ENCODE measurements at regions not wholly inside any gene's neighbourhood (a gene's known extent, or its start where the extent isn't known, plus 50 kb on each side); places are given as distances from the start of the nearest gene placed in this dataset.
"Not testable (repeated sequence)": the region's sequence is repeated elsewhere in the genome, so short reads cannot be mapped to it uniquely, and the experiment has no call there.

DNA sequence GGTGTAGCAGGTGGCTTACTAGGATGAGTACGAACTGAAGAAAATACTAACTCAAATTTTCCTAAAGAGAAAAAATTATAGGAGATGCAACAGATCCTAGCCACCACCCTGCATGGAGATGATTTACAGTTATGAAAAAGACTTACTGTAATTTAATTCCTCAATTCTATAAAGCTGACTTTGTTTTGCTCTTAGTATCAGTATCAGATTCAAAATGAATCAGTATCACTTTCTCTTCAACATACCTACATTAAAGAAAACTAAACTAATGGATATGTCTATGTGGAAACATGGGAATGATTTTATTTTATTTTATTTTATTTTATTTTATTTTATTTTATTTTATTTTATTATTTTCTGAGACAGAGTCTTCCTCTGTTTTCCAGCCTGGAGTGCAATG is 525.8 kb downstream of the NLGN4X start:
- no peak for DNase-seq (ENCODE audit: low spot score)

DNA sequence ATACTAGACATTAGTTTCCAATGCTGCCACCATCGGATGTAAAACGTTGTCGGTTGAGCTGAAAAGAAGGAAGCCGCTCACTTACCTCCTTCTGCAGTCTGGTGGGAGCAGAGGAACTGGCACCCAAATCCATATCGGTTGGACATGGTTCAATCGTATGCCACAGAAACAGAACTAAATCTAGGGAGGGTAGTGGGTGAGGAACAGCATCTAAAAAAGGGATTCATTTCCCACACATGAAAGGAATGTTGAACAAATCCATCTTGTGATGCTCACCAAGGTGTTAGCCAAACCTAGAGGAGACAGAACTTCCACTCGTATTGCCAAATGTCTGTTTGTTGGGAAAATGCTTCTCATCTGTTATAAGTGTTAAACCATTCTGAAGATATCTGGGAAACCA is 532.7 kb downstream of the NLGN4X start:
- no peak for DNase-seq (ENCODE audit: low spot score)

DNA sequence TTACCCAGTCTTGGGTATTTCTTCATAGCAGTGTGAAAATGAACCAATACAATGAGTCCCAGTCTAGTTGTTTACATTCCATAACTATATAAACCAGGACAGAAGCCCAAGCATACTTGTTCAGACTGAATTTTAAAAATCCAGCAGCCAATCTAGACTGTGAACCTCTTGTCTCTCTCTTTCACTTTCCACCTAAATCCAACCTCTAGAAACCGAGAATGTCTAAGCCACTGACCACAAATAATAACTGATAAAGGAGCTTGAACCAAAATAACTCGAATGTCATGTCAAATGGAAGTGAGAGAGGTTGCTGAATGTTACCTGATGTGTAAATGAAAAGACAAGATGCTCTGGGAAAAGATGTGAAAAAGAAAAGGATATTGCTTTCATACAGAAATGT is 544.7 kb downstream of the NLGN4X start:
- no peak for DNase-seq (ENCODE audit: low spot score)

DNA sequence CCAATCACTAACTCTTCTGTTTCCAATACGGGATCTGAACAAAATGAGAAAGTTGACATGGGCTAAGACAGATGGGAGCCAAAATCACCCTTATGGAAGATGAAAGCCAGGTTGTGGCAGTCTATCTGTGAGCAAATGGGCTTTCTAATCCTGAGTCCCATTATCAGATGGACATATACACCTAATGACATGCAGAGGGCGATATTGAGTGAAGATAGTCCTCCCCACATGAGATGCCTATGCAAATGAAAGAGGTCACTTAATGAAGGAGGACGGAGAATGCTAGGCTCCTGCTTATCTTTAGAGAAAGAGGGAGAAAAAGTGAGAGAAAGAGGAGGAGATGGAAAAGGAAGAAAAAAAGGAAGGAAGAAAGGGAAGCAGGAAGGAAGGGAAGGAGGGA is 547.5 kb downstream of the NLGN4X start:
- no peak for DNase-seq (ENCODE audit: low spot score)

DNA sequence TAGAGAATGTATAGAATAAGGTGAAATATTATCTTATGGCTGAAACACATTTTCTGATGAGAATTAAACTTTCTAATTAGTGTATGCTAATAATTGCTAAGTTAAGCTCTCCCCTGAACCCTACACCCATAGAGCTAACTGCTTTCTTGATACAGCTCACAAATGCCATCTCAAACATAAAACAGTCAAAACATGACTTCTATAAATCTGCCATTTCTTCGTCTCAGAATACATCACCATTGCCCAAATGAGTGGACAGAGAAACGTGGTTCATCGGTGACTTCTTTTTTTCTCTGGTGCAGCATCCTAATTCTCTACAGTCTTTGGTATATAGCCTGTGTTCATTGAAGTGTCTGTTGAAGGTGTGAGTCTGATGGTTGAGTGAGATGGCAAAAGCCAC is 554.6 kb downstream of the NLGN4X start:
- no peak for DNase-seq (ENCODE audit: low spot score)

DNA sequence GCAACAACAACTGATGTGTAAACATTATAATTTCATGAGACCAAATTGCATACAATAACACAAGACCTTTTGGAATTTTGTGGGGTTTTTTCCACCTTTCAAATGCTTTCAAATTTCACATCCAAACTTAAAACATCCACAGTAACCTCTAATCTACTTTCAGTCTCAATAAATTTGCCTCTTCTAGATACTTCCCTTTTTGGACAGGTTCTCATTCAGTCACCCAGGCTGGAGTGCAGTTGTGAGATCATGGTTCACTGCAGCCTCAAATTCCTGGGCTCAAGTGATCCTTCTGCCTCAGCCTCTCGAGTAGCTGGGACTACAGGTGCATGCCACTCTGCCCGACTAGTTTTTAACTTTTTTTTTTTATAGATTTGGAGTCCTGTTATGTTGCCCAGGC is 556.6 kb downstream of the NLGN4X start:
- no peak for DNase-seq (ENCODE audit: low spot score)

DNA sequence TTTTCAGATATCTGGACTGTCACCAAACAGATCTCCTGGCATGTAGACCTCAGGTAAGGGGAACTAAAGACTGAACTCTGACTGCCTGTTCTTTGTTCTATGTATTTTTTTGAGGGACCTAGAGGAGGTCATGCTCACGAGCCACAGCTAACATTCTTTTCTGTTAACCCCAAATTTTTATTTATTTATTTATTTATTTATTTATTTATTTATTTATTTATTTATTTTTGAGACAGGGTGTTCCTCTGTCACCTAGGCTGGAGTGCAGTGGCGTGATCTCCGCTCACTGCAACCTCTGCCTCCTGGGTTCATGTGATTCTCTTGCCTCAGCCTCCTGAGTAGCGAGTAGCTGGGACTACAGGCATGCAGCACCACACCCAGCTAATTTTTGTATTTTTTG is 562.0 kb downstream of the NLGN4X start:
- not testable (repeated sequence) for DNase-seq (ENCODE audit: low spot score)

DNA sequence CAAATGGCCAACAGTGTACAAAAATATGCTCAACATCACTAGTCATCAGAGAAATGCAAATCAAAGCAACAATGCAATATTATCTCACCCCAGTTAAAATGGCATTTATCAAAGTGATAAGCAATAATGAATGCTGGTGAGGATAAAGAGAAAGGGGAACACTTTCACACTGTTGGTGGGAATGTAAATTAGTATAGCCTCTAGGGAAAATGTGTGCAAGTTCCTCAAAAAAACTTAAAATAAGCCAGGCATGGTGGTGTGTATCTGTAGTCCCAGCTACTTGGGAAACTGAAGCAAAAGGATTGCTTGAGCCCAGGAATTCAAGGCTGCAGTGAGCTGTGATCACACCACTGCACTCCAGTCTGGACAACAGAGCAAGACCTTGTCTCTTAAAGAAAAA is 572.1 kb downstream of the NLGN4X start:
- no peak for DNase-seq (ENCODE audit: low spot score)

DNA sequence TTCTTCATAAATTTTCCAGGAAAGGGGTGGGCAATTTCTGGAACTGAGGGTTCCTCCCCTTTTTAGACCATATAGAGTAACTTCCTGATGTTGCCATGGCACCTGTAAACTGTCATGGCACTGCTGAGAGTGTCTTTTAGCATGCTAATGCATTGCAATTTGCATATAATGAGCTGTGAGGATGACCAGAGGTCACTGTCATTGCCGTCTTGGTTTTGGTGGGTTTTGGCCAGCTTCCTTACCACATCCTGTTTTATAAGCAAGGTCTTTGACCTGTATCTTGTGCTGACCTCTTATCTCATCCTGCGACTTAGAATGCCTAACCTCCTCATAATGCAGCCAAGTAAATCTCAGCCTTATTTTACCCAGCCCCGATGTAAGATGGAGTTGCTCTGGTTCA is 577.8 kb downstream of the NLGN4X start:
- no peak for DNase-seq (ENCODE audit: low spot score)

DNA sequence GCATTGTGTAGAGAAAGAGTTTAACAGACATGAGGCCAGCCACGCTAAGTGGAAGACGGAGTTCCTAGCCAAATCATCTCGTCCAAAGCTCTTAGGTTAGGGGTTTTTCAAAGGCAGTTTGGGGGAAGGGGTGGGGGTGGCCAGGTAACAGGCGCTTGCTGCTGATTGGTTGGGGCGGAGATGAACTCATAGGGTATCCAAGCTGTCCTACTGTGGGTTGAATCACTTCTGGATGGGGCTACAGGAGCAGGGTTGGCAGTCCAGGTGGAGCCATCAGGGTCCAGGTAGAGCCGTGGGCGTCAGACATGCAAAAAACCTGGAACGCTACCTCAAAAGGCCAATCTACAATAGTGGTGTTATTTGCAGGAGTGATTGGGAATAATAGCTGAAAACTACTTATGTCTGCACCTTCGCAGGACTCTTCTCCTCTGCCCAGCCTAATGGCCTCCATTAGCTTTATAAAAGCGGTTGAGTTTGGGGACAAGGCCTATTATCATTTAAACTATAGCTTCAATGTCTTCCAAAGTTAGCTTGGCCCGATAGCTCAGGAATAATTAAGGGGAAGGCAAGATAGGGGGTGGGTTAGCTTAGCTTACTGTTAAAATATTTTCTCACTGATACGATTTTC is 579.6 kb downstream of the NLGN4X start:
- DNase-seq (ENCODE audit: low spot score), result no peak

DNA sequence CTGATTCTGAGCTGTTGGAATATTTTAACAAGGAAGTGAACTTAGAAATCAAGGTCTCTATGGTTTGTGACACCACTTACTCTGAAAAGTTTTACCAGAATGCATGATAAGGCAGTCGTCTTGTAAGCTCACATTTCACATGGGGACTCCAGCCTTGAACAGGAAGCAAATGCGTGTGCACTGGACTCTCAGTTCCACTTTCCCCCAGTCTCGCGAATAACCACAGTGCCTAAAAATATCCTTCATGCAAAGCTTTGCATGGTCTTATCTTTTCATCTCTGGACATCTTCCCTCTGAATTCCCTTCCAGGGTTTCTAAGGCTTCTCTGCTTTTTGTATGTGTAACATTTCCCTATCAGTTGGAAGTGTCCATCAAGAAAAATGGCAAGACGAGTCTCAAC is 581.8 kb downstream of the NLGN4X start:
- peak; percentile 11 for DNase-seq (ENCODE audit: low spot score)

DNA sequence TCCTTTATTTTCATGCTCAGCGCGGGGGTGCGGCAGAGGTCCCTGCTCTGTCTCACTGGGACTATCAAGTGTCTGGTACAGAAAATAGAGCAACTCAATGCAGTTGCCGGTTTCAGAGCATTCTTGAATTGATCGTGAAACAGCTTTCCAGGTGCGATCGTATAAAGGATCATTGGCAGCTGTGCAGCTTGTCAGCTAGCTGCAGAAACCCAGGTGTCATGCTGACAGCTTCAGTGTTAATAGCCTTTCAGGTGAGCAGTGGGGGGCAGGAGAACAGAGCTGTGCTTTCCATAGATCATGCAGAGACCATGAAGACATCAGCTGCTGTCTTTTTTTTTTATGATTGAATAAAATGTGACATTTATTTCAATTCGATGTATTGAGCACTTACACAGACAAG is 583.9 kb downstream of the NLGN4X start:
- DNase-seq (ENCODE audit: low spot score), result no peak

DNA sequence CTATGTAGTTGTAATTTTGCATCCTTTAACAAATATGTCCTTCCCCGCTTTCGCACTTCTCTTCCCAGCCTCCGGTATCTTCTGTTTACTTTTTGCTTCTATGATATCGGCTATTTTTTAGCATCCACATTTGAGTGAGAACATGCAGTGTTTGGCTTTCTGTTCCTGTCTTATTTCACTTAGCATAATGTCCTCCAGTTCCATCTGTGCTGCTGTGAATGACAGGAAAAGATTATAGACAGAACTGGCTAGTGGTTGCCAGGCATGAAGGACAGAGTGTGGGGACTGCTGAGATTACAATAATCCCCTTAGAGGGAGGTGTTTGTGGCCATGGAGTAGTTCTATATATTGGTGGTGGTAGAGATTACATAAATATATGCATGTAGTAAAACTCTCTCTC is 588.6 kb downstream of the NLGN4X start:
- DNase-seq (ENCODE audit: low spot score), result no peak

DNA sequence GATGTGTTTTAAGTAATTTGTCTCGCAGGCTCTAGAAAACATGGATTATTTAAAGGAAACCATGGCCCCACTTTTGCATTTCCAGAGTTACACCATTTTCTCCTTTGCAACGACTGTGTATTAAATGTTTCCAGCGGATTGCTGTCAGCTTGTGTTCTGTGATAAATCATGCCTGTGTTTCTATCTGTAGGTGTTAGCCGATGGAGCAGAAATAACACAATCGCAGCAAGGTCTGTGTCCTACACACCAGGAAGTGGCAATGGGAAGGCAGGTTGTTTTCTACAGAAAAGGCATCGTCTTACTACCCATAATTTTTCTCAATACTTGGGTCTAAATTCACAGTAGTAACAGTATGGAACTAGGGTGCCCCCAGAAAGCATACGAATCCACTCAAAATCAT is 590.1 kb downstream of the NLGN4X start:
- no peak for DNase-seq (ENCODE audit: low spot score)

DNA sequence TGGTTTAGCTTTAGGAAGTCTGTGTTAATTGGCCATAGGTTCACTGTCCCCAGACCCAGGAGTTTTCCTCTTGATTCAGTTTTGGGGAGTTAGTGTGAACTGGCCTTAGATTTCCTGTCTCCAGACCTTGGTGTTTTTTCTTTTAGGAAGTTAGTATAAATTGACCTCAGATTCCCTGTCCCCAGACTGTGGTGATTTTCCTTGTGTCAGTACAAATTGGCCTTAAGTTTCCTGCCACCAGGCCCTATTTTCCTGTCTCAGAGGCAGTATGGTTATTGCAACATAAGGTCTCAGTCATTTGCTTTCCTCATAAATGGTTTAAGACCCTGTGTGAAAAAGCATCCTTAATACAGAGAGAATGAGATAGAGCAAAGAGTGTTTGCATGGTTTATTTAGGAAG is 595.8 kb downstream of the NLGN4X start:
- no peak for DNase-seq (ENCODE audit: low spot score)

DNA sequence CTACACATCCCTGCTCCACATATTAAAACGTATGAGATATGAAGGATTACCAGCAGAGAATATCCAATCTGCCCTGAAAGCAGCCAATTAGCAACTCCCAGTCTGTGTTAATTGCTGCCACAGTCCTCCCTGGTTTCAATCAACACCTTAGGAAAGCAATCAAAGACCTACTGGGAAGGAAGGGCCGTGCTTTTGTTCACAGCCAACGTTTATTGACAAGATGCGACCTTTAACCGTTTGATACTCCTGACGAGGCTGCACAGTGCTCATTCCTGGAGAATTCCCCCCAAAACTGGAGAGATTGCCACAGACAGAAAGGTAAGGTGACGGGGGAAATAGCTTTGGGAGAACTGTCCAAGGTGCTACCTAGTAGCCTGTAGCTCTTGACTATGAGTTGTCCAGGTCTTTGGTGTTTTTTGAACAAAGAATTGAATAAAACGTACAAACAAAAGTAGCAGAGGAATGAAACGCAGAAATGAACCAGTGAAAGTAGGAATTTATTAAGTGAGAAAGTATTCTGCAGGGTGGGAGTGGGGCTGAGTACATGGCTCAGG is 596.5 kb downstream of the NLGN4X start:
- DNase-seq (ENCODE audit: low spot score), result no peak

DNA sequence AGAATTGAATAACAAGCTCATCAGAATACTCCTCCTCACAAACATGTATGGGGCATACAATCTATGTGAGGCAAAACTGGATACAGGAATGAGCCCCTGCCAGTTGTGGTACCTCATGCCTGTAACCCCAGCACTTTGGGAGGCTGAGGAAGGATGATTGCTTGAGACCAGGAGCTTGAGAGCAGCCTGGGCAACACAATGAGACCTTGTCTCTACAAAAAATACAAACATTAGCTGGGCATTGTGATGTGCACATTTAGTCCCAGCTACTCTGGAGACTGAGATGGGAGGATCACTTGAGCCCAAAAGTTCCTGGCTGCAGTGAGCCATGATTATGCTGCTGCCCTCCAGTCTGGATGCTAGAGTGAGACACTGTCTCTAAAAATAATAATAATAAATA is 611.0 kb downstream of the NLGN4X start:
- no peak for DNase-seq (ENCODE audit: low spot score)

DNA sequence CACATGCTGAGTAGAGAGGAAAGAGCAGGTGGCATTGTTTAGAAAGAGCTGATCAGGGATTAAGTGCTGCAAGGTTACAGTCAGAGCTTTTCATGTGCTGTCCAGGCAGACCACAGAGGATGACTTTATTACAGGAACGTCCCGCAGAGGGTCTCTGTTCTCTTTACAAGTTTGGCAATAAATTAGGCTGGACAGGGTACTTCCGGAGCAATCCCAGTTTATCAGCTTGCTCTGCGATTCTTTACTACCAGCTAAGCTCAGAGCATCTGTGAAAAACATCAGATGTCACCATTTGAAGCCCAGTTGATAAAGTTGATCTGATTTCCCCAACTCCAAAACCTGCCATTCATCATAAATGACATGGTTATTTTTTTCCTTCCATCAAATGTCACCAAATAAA is 633.1 kb downstream of the NLGN4X start:
- no peak for DNase-seq (ENCODE audit: low spot score)

DNA sequence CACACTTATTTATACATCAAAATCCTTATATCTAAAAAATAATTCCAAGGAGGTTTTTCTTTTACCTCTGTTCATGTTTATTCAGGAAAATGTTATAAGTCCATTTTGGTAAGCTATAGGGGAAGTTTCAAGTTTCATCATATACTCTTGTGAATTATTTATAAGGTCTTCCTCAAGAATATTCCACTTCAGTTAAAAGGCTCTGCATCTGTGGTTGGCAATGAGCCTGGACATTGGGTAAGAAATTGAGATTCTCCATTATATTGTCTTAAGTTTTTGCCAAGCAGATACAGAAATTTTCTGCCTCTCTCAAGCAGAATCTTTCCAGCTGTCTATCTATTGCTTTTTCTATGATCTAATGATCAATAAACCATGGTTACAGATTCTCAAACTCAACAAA is 641.9 kb downstream of the NLGN4X start:
- no peak for DNase-seq (ENCODE audit: low spot score)

DNA sequence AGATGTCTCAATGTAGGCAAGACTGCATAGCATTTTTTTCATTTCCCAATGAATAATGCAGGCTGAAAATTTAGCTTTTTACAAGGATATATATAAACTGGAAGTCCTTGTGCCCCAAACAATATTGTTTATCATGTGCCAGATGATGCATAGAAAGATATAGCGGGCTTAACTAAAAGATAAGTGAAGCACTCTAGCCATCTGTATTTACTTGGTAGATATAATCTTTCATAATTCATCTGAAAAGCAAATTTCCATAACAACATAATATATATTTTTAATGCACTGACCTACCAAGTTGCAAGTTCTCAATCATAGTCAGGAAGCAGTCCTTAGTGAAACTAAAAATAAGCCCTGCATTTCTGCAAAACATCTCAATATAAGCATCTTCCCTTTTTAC is 653.3 kb downstream of the NLGN4X start:
- no peak for DNase-seq (ENCODE audit: low spot score)

DNA sequence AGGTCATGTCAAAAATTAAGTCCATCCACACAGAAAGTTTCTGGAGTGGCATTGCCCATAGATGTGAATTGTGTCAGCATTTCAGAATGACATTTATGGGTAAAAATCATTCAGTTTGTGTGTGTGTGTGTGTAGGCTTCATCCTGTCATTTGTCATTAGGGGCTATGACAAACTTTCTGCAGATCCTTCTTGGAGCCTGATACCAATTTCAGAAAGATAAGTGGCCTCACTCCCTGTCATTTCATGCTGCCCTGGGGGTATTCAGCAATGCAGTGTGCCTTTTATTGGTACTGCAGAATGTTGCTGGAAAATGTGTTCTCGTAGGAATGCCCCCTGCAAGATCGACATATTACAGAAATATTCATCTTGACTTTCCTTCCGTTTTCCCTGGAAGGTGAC is 659.7 kb downstream of the NLGN4X start:
- DNase-seq (ENCODE audit: low spot score), result no peak

DNA sequence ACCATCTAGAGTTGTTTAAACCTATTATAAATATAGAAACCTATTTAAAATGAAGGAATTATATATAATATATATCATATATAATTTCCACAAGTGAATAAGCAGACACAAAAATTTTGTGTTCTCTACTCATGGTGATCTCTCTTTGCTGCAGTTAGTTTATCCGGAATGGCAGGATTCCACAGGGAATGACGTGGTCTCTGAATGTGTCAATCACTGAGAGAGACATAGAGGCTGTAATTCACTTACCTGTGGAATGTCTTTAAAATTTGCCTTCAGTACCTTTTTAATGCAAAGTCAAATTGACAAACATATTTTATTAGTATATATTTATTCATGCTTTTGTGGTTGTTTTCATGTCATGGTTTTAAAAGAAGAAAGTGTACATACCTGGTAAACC is 669.3 kb downstream of the NLGN4X start:
- no peak for DNase-seq (ENCODE audit: low spot score)

DNA sequence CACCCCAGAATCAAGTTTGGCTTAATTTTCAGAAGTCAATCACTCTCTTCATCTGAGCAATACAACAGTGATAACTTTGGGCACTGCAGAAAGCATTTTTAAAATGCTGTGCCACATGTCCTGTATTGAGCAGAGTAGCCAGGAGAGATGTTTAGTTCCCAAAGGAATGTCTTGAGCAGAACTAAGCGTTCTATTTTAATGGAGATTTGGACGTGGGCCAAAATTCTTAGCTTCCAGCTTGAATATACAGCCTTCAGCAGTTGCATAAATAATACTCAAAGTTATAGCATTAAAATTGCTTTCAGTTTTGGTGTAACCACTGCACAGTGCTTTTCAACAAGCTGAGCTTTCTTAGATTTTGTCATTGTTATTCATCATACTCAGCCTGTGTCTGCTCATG is 679.2 kb downstream of the NLGN4X start:
- DNase-seq (ENCODE audit: low spot score), result peak; percentile 15

DNA sequence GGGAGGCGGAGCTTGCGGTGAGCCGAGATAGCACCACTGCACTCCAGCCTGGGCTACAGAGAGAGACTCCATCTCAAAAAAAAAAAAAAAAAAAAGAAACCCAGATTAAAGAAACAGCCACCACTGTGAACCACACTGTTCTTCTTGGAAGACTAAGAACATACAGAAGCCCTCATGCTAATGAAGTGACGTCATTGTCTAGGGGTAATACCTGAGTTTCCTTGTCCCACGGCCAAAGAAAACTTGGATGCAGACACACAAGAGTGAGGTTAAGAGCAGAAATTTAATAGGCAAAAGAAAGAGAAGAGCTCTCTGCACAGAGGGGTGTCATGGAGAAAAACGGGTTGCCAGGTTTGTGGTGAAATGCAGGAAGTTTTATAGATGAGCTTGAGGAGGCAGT is 691.6 kb downstream of the NLGN4X start:
- DNase-seq (ENCODE audit: low spot score), result no peak
